Activated B cell treated with CpG ODN at 0.5 μM for 24 hours (primary cell): ENCODE measurements at regions not wholly inside any gene's neighbourhood (a gene's known extent, or its start where the extent isn't known, plus 50 kb on each side); places are given as distances from the start of the nearest gene placed in this dataset.
"Not testable (repeated sequence)": the region's sequence is repeated elsewhere in the genome, so short reads cannot be mapped to it uniquely, and the experiment has no call there.

Experiments used
- ATAC-seq: fragments of 200-7000 bp; cut with Tn5 transposase; one replicate; pipeline ENCODE4 v1.10.0; 2021; ENCODE audit warnings: low read depth, mild to moderate bottlenecking, moderate library complexity
- CTCF ChIA-PET: fragments of 350-600 bp; sonication (Branson Sonifier 250); formaldehyde crosslinking; loops from one replicate; lab custom pipeline; 2021; ENCODE audit warnings: antibody characterized with exemption; lab: Charles Lee
- POLR2A ChIA-PET: fragments of 350-600 bp; sonication (Branson Sonifier 250); formaldehyde crosslinking; loops from one replicate; lab custom pipeline; 2021; ENCODE audit warnings: antibody characterized with exemption; lab: Charles Lee
- DNase-seq: peaks from one replicate; pipeline ENCODE4 v3.0.0; 2022
- H3K27ac Mint-ChIP-seq: one replicate; pipeline ENCODE4 v1.8.0; 2020; ENCODE audit warnings: mixed read lengths
- H3K27me3 Mint-ChIP-seq: one replicate; pipeline ENCODE4 v1.8.0; 2021; ENCODE audit warnings: mixed read lengths
- H3K36me3 Mint-ChIP-seq: one replicate; pipeline ENCODE4 v1.8.0; 2021; ENCODE audit warnings: low read depth, mixed read lengths
- H3K4me1 Mint-ChIP-seq: one replicate; pipeline ENCODE4 v1.8.0; 2021; ENCODE audit warnings: mixed read lengths
- H3K4me3 Mint-ChIP-seq: one replicate; pipeline ENCODE4 v1.8.0; 2020; ENCODE audit warnings: mild to moderate bottlenecking, mixed read lengths
- H3K9me3 Mint-ChIP-seq: one replicate; pipeline ENCODE4 v1.8.0; 2020; ENCODE audit warnings: mixed read lengths
- CTCF ChIP-seq: fragments of 200-600 bp; IDR thresholded peaks from one replicate; pipeline ENCODE4 v1.8.0; 2022; ENCODE audit warnings: antibody characterized with exemption, mild to moderate bottlenecking
- intact Hi-C: fragments of 100-400 bp; cut with micrococcal nuclease; formaldehyde crosslinking; loops from one replicate; pipeline ENCODE4 v1.15.1; 2024

GRCh38 chr5:92041911-92042660 lies 659.0 kb upstream of the ARRDC3 start:
- no peaks in the 10 kb centered on the region for H3K36me3 Mint-ChIP-seq
- intact Hi-C loops: no loop called here
- no peaks in the 10 kb centered on the region for H3K27me3 Mint-ChIP-seq
- ChIA-PET CTCF (no interaction called here), POLR2A (no interaction called here)
- H3K4me3 Mint-ChIP-seq: no peak overlapping the region
- no peaks in the 10 kb centered on the region for H3K4me1 Mint-ChIP-seq
- no peak overlapping the region for H3K27ac Mint-ChIP-seq
- H3K9me3 Mint-ChIP-seq: no peaks in the 10 kb centered on the region
- TF ChIP-seq CTCF: no peak
- DNase-seq (no peak), ATAC-seq (no peak)

- TF ChIP-seq CTCF: no peak
- H3K27me3 Mint-ChIP-seq: no peaks in the 10 kb centered on the region
- ChIA-PET CTCF (no interaction called here), POLR2A (no interaction called here)
- H3K4me3 Mint-ChIP-seq: no peak overlapping the region
- H3K36me3 Mint-ChIP-seq: no peaks in the 10 kb centered on the region
- no peak overlapping the region for H3K27ac Mint-ChIP-seq
- intact Hi-C loops: no loop called here
- ATAC-seq (no peak), DNase-seq (no peak)
- H3K4me1 Mint-ChIP-seq: no peaks in the 10 kb centered on the region
- H3K9me3 Mint-ChIP-seq: no peaks in the 10 kb centered on the region
These were observed 658.1 kb upstream of the ARRDC3 start for GRCh38 chr5:92041206-92041605.

GRCh38 chr5:92029792-92030191 lies 646.7 kb upstream of the ARRDC3 start:
- H3K27me3 Mint-ChIP-seq, DNase-seq, intact Hi-C loops, POLR2A ChIA-PET, H3K27ac Mint-ChIP-seq, H3K4me1 Mint-ChIP-seq, H3K4me3 Mint-ChIP-seq, H3K9me3 Mint-ChIP-seq, H3K36me3 Mint-ChIP-seq, CTCF ChIA-PET, ATAC-seq: not testable (repeated sequence)

- Mint-ChIP-seq H3K4me1 (no peaks in the 10 kb centered on the region), H3K36me3 (no peaks in the 10 kb centered on the region), H3K27me3 (no peaks in the 10 kb centered on the region), H3K9me3 (no peaks in the 10 kb centered on the region), H3K4me3 (no peak overlapping the region), H3K27ac (no peak overlapping the region)
- TF ChIP-seq CTCF: no peak
- DNase-seq (no peak), ATAC-seq (no peak)
- intact Hi-C loops: no loop called here
- ChIA-PET CTCF (no interaction called here), POLR2A (no interaction called here)
These were observed 640.4 kb upstream of the ARRDC3 start for GRCh38 chr5:92023555-92023954.

- no peaks in the 10 kb centered on the region for H3K27me3 Mint-ChIP-seq
- ATAC-seq (no peak), DNase-seq (no peak)
- no peaks in the 10 kb centered on the region for H3K4me1 Mint-ChIP-seq
- CTCF ChIA-PET: no interaction called here
- intact Hi-C loops: no loop called here
- H3K36me3 Mint-ChIP-seq: no peaks in the 10 kb centered on the region
- no peak overlapping the region for H3K27ac Mint-ChIP-seq
- no peak overlapping the region for H3K4me3 Mint-ChIP-seq
- no peaks in the 10 kb centered on the region for H3K9me3 Mint-ChIP-seq
- POLR2A ChIA-PET: no interaction called here
- no peak for TF ChIP-seq CTCF
These were observed 640.0 kb upstream of the ARRDC3 start for GRCh38 chr5:92023141-92023471.
